NCI-H345 (cell line): ENCODE measurements at regions not wholly inside any gene's neighbourhood (a gene's known extent, or its start where the extent isn't known, plus 50 kb on each side); places are given as distances from the start of the nearest gene placed in this dataset.
"Not testable (repeated sequence)": the region's sequence is repeated elsewhere in the genome, so short reads cannot be mapped to it uniquely, and the experiment has no call there.

ENCODE experiments used
- DNase-seq: peaks from one replicate; lab custom pipeline; 2025; lab: John Stamatoyannopoulos, UW

- no peak for DNase-seq
Measured at GRCh38 chr16:85239239-85239638, 127.0 kb upstream of the CIBAR2 start.

DNA sequence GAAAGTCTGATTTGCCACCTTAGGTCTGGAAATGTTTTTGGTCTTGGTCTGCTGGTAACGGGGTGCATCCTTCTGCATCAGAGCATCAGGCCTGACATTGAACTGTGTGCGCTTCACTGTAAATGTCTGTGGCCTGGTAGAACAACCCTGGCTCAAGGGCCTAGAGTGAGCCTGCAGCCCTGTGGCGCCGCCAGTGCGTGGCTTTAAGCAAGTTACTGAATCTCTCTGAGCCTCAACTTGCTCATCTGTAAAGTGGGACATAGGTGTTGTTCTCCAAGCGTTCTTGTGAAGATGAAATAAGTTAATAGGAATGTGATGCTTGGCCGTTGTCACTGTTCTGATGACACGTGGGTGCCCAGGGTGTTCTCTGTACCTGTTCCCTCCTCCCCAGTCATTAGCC lies 127.6 kb upstream of the CIBAR2 start:
- no peak for DNase-seq

DNA sequence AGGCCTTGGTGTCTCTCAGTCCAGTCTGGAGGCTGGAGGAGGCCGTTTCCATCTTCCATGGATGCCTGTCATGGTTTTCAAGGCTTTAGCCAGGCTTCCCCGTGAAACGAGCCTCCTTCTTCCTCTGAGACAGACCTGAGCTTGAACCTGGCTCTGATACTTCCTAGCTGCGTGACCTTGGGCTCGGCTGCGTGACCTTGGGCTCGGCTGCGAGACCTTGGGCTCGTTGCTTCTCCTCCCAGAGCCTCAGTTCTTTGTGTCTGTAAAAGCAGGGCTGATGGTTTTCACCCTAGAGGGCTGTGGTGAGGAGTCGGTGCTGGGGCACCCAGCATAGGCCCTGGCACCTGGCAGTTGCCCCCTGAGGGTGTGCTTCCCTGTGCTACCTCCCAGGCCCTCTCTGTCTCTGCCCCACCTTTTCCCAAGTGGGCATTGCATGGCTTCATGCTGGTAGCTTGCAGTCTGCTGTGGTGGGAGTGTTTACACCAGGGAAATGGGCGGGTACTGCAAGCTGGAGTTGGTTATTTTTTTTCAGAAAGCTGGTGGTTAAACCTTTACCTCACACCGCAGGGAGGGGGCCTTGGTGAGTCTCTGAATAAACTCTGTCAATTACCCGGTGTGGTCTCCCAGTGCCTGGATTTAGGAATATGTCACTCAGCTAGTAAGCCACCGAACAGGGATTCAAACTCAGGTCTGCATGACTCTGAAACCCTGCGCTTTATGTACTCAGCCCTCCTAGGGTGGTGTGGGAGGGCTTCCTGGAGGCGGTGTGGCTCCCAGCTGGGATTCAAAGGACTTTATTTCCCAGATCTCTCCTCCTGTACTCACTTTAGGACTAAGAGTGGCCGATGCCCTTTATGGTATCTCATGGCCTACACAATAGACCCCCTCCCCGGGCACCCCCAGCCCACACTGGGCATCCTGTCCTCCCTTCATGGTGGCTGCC lies 129.0 kb upstream of the CIBAR2 start:
- DNase-seq: no peak

DNA sequence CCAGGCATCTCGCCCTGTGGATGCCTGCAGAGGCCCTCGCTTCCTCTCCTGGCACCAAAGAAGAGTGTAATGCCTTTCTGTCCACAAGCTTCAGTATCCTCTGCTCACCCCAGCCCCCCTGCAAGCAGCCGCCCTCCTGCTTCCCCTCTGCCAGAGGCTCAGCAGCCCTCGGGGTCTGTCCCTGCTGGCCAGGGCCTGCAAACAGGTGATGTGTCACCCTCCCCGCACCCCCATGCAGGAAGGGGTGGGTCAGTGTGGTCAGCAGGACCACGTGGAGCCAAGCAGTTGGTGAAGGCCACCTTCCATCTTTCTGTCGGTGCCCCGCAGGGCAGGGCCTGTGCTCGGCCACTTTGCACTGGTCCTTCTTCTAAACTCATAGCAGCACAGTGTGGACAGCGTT lies 129.9 kb upstream of the CIBAR2 start:
- DNase-seq: no peak

DNA sequence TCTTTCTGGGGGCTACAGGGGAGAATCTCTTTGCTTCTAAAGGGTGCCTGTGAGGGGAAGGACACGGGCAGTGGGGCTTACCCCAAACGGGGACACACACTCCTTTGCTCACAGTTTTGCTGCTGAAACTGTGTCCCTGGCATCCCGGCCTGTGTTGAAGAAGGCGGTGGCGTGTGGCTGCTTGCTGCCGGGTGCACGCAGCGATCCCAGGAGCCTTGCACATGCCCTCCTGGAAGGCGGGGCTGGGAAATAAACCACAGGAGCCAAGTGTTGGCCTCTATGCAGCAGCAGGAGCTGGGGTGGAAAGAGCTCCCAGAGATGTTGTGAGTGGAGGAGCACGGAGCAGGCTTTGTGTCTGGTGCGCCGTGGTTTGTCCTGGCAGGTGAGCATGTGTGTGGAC lies 131.0 kb upstream of the CIBAR2 start:
- DNase-seq: no peak

DNA sequence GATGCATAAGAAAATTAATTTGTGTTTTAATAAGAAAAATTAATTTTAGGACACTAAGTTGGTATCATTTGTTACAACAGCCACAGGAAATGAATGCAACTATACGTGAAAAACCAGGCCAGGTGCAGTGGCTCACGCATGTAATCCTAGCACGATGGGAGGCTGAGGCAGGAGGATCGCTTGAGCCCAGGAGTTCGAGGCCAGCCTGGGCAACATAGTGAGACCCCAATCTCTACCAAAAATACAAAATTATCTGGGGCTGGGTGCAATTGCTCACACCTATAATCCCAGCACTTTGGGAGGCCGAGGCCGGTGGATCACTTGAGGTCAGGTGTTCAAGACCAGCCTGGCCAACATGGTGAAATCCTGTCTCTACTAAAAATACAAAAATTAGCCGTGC lies 132.2 kb upstream of the CIBAR2 start:
- not testable (repeated sequence) for DNase-seq

- peak; percentile 44 for DNase-seq
Measured at GRCh38 chr16:85245307-85246172, 133.3 kb upstream of the CIBAR2 start.

DNA sequence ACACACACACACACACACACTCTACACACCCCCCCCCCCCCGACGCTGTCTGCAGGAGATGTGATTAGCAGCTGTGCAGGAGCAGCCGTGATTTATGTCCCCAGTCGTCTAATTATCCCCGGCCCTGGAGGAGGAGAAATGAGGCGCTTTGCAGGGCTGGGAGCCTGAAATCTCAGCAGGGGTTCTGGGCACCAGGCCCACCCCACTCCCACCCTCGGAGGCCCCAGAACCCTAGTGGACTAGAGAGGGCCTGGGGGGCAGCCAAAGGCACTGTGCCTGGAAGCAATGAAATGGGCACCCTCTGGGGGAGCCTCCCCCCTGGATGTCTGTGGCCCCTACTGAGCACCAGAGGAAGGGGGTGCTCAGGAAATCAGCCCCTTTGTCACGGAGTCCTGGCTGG lies 134.2 kb upstream of the CIBAR2 start:
- DNase-seq: peak; percentile 17

DNA sequence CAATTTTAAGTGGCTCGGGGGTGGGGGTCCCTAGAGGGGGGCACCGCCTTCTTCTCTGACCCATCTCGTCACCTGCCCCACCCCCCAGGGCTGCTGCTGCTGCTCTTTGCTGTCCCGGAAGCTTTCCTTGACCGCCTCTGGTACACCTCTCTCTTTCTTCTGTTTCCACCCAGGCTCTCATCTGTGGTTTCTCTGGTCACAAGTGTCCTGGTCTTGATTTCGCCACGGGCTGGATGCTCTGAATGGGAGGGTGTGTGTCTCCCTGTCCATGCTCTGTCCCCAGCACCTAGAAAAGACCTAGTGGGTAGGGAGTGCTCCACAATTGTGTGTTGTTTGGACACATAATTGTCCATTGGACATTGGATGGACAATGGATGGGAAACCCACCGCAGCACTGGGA lies 134.7 kb upstream of the CIBAR2 start:
- DNase-seq: no peak

GRCh38 chr16:85248342-85248741 lies 136.1 kb upstream of the CIBAR2 start:
- no peak for DNase-seq

DNA sequence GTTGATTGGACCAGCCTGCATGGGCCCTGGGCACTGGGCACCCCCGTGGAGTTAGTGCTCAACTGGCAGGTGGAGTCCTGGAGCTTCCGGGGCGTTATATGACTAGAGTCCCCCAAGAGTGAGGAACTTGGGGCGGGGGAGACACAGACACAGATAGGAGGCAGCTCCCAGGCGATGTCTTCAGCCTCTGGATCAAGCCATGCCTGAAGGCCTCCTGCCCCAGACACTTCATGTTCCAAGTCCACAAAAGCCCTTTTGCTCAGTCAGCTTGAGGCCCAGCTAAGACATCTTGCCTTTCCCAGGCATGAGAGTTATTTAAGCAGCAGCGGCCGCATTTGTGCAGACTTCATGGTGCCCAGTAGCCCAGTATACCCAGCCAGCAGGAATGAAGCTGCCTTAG lies 136.6 kb upstream of the CIBAR2 start:
- DNase-seq: no peak

DNA sequence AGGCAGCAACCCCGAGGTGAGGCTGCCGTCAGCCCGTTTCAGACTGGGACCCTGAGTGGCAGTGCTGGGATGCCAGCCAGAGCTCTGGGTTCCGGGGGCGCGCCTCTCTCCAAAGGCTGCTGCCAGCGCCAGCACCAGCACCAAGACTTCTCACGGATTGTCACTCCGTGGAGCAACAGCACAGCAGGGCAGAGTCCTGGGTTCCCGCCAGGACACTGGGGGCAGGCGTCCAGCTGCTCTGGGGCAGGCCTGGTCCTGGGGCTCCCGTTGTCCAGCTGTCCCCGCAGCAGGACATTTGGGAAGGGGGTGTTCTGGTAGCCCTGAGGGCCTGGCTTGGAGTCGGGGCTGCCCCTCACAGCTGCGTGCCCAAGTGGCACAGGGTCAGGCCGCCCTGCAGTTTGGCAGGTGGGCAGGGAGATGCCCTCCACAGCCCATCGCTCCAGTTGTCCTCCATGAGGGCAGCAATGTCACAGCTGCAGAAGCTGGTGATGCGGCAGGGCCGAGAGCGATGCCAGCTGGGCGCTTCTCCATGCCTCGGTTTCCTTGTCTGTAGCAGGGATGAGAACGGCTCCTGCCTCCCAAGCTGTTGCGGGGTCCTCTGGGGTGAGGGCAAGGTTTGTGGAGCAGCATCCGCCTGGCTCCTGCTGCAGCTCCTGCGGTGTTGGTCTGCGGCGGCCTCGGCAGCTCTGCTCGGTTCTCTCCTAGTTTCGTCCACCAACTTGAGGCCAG lies 137.3 kb upstream of the CIBAR2 start:
- DNase-seq: no peak

DNA sequence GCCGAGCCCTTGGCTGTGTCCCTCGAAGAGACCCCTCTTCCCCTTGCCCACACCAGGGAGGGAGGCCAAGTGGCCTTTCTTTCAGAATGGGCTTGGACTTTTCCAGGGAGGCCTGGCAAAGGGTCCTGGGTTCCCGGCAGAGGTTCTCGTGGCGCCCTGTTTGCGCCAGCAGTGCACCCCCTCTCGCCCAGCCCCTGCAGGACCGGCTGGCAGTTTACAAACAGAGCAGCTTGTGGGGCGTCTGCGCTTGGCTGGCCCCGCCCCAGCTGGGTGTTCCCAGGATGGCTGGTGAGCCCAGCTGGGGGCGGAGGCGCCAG lies 137.8 kb upstream of the CIBAR2 start:
- no peak for DNase-seq

- DNase-seq: no peak
Measured at GRCh38 chr16:85250609-85251223, 138.4 kb upstream of the CIBAR2 start.

- DNase-seq: no peak
Measured at GRCh38 chr16:85251225-85251760, 139.0 kb upstream of the CIBAR2 start.

- DNase-seq: no peak
Measured at GRCh38 chr16:85252014-85252413, 139.7 kb upstream of the CIBAR2 start.

- DNase-seq: no peak
Measured at GRCh38 chr16:85252461-85252860, 140.2 kb upstream of the CIBAR2 start.

GRCh38 chr16:85253084-85253941 lies 141.0 kb upstream of the CIBAR2 start:
- DNase-seq: peak; percentile 22

DNA sequence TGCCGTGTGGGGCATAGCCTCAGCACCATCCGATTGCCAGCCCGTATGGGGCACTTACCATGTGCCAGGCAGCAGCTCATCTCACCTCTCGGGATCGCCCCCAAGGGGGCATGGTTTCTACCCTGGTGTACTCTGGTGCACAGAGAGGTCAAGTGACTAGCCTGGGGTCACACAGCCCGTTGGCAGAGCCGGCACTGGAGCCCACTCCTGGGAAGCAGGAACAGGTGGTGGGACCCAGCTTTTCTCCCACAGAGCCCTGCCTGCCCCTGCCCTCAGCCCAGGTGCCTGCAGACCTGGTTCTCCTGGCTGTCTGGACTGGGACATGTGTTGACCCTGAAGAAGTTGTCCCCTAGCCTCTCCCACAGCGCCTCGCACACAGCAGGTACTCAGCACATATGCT lies 141.8 kb upstream of the CIBAR2 start:
- DNase-seq: no peak

DNA sequence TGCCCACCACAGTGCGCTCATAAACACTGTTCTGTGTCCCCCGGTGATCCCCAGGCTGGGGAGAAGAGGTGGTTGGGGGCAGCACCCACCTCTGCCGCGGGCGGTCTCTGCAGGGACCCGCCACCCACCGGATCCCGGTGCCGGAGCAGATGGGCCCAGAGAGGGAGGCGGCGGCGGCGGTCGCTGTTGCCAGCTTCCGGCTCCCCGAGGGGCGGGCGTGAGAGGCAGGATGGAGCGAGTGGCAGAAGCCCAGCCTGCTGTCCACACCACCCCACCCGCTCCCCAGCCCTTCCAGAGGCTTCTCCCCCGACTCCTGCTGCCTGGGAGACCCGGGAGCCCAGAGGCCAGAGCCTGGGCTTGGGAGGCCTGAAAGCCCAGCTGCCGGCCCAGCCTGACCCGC lies 142.6 kb upstream of the CIBAR2 start:
- no peak for DNase-seq

GRCh38 chr16:85255777-85256176 lies 143.5 kb upstream of the CIBAR2 start:
- no peak for DNase-seq
